Glutamatergic neuron (in vitro differentiated cells): ENCODE measurements at regions not wholly inside any gene's neighbourhood (a gene's known extent, or its start where the extent isn't known, plus 50 kb on each side); places are given as distances from the start of the nearest gene placed in this dataset.

ENCODE experiments used
- DNase-seq: peaks from one replicate; pipeline ENCODE4 v3.0.0; 2022
- H3K27ac Mint-ChIP-seq: one replicate; pipeline ENCODE4 v1.8.0; 2020; ENCODE audit warnings: mild to moderate bottlenecking, mixed read lengths, inconsistent platforms; ENCODE audit not compliant: unreplicated experiment
- H3K27me3 Mint-ChIP-seq: one replicate; pipeline ENCODE4 v1.8.0; 2020; ENCODE audit warnings: mild to moderate bottlenecking, moderate library complexity, mixed read lengths, inconsistent platforms; ENCODE audit not compliant: unreplicated experiment
- H3K36me3 Mint-ChIP-seq: one replicate; pipeline ENCODE4 v1.8.0; 2020; ENCODE audit warnings: mild to moderate bottlenecking, mixed read lengths, inconsistent platforms; ENCODE audit not compliant: unreplicated experiment
- H3K4me1 Mint-ChIP-seq: one replicate; pipeline ENCODE4 v1.8.0; 2020; ENCODE audit warnings: mild to moderate bottlenecking, low read depth, mixed read lengths, inconsistent platforms; ENCODE audit not compliant: unreplicated experiment
- H3K4me3 Mint-ChIP-seq: one replicate; pipeline ENCODE4 v1.8.0; 2020; ENCODE audit warnings: mild to moderate bottlenecking, mixed read lengths, inconsistent platforms; ENCODE audit not compliant: unreplicated experiment
- H3K9me3 Mint-ChIP-seq: one replicate; pipeline ENCODE4 v1.8.0; 2020; ENCODE audit warnings: mild to moderate bottlenecking, moderate library complexity, mixed read lengths, inconsistent platforms; ENCODE audit not compliant: unreplicated experiment
- TF ChIP-seq, protein P1 (sequence below): fragments of 200-600 bp; sonication (generic); IDR thresholded peaks from one replicate; pipeline ENCODE4 v1.5.0; 2021; ENCODE audit not compliant: partially characterized antibody, unreplicated experiment

DNA sequence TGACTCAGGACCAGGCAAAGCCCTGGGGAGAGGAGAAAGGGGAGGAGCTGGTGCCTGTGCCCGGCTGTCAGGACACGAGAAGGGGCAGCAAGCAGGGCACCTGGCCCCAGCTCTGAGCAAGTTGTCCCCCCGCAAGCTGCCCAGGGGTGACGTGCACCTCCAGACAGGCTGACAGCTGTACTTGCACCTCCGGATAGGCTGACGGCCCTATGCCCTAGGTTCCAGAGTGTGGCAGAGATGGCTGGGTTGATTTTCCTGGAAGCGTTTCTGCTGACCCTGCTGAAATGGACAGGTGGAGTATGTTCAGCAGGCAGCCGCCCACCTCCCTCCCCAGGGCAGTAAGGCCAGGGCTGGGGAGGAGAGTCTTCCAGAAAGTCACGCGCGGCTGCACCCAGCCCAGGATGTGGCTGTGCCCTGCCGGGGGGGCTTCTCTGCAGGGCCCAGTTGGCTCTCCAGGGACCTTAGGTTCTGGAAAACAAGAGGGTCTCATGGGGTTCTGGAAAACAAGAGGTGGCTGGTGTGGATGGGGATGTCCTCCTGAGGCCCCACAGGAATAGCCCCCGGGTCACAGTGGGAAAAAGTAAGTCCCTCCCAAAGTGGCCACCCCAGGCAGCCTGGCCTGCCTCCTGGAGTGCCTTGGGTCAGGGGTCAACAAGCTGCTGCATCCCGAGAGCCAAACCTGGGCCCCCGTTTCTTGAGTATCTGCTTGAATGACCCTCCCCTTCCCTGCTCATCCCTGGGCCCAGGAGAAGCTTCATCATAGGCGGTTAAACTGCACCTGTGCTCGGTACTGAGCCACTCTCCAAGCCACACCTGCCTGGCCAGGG lies 71.4 kb upstream of the OTOS start:
- H3K4me3 Mint-ChIP-seq: no peak overlapping the region
- no peaks in the 10 kb centered on the region for H3K9me3 Mint-ChIP-seq
- H3K27ac Mint-ChIP-seq: no peak overlapping the region
- H3K36me3 Mint-ChIP-seq: no peaks in the 10 kb centered on the region
- DNase-seq: no peak
- H3K4me1 Mint-ChIP-seq: peaks cover 12% of the 10 kb centered on the region
- TF ChIP-seq, protein P1, sequence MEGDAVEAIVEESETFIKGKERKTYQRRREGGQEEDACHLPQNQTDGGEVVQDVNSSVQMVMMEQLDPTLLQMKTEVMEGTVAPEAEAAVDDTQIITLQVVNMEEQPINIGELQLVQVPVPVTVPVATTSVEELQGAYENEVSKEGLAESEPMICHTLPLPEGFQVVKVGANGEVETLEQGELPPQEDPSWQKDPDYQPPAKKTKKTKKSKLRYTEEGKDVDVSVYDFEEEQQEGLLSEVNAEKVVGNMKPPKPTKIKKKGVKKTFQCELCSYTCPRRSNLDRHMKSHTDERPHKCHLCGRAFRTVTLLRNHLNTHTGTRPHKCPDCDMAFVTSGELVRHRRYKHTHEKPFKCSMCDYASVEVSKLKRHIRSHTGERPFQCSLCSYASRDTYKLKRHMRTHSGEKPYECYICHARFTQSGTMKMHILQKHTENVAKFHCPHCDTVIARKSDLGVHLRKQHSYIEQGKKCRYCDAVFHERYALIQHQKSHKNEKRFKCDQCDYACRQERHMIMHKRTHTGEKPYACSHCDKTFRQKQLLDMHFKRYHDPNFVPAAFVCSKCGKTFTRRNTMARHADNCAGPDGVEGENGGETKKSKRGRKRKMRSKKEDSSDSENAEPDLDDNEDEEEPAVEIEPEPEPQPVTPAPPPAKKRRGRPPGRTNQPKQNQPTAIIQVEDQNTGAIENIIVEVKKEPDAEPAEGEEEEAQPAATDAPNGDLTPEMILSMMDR: no peak
- H3K27me3 Mint-ChIP-seq: peaks cover 1% of the 10 kb centered on the region

DNA sequence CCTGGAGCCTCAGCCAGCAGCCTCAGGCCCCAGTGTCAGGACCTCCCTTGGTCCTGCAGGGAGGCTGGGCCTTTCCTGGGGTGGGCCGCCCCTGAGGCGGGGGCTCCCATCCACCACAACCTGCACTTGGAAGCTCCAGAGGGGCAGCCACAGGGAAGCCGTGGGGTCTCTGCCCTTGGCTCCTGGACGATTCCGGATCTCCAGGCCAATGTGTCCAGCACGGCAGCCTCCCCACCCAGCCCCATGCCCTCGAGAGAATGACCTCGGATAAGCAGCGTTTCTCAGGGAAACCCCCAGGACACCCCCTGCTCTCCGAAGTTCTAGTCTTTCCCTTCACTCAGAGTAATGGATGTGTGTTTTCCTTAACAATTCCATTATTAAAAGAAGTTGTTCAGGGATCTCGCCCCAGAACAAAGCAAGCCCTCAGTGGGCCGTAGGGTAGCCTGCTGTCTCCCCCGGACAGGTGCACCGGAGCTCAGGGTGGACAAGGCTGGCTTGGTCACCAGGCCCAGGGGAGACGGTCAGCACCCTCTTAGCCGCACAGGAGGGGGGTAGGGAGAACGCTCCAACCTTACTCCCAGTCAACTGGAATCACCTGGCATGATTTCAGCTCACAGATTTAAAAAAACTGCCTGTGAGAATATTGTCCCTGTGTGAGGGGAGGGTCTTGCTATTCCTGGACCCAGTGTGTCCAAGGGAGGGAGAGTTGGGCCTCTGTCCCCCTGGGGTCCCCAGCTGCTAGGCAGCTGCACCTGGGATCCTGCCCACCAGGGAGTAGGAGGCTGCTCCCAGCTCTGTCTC lies 72.2 kb upstream of the OTOS start:
- Mint-ChIP-seq H3K27me3 (peaks cover 1% of the 10 kb centered on the region), H3K4me1 (peaks cover 12% of the 10 kb centered on the region), H3K36me3 (no peaks in the 10 kb centered on the region), H3K27ac (no peak overlapping the region), H3K9me3 (no peaks in the 10 kb centered on the region), H3K4me3 (no peak overlapping the region)
- no peak for DNase-seq
- TF ChIP-seq, protein P1: no peak

DNA sequence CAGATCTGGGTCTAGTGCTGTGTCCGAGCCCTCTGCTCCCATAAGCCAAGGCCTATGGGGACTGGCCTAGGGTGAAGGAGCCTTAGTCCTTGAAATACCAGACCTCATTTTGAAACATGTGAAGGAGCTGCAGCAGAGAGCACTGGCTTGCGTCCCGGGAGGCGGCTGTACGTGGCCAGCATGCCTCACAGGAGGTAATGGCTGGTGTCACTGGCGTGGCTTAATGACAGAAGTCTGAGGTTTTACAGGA lies 72.7 kb upstream of the OTOS start:
- Mint-ChIP-seq H3K36me3 (no peaks in the 10 kb centered on the region), H3K4me1 (peaks cover 12% of the 10 kb centered on the region)
- TF ChIP-seq, protein P1: no peak

DNA sequence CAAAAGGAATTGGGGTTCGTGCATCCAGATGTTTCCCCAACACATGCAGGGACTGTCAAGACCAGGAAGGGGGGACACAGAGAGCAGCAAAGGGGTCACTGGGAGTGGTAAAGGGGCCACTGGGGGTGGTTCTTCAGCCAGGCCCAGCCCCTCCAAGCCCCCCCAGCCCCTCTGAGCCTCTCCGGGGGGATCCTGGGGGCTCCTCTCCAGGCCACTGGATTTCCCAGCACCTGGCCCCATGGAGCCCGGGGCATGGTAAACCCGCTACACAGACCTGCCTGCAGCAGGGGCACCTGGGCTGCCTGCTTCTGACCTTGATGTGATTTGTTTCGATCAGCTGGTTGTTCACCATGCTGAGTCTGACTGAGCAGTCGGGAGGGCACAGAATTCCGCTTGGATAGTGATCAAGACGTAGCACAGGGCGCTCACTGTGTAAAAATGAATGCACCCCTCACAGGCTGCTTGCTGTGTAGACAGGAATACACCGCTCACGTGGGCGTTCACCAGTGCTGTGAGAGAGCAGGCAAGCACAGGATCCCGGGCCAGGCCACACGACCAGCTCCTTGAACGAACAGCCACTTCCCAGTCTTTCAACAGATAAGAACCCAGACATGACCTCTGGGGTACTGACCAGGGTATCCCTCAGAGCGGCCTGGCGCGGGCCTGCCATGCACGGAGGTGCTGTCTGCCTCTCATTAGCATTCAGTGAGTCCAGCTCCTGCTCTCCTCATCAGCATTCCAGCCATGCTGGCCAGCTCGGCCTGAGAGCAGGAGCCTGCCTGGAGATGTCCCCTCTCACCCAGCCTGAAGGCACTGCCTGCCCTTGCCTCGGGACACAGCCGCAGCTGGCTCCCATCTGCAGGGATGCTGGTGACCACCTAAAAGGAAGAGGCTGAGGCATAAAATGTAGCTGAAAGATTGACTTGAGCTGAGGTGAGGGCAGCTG lies 73.3 kb upstream of the OTOS start:
- Mint-ChIP-seq H3K4me3 (no peak overlapping the region), H3K4me1 (peaks cover 12% of the 10 kb centered on the region), H3K27ac (peak overlapping the region; percentile 38), H3K27me3 (no peaks in the 10 kb centered on the region), H3K9me3 (no peaks in the 10 kb centered on the region), H3K36me3 (no peaks in the 10 kb centered on the region)
- no peak for DNase-seq
- TF ChIP-seq, protein P1: no peak

More for the DNA sequence above, 72.7 kb upstream of the OTOS start:
- H3K27ac Mint-ChIP-seq: no peak overlapping the region
- no peaks in the 10 kb centered on the region for H3K9me3 Mint-ChIP-seq
- H3K4me3 Mint-ChIP-seq: no peak overlapping the region
- DNase-seq: no peak
- no peaks in the 10 kb centered on the region for H3K27me3 Mint-ChIP-seq
